ENCODE measurements at regions not wholly inside any gene's neighbourhood (a gene's known extent, or its start where the extent isn't known, plus 50 kb on each side); places are given as distances from the start of the nearest gene placed in this dataset.
"Not testable (repeated sequence)": the region's sequence is repeated elsewhere in the genome, so short reads cannot be mapped to it uniquely, and the experiment has no call there.

DNA sequence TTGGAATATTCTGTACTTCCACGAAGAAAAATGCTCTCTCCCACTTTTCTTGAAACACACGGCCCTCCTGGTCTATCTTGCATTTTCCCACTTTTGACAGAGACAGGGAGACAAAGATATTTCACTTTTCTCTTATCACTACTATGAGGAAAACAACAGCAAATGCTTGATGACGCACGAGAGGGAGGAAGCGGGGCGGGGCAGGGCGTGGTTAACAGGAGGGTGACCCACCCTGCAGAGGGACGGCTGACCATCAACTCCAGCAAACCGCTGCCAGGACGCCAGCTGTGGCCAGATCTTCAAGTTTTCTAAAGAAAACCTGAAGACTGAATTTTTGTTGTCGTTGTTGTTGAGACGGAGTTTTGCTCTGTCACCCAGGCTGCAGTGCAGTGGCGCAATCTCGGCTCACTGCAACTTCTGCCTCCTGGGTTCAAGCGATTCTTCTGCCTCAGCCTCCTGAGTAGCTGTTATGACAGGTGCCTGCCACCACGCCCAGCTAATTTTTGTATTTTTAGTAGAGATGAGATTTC is 63.8 kb downstream of the NSUN5 start:
- DNase-seq = not testable (repeated sequence)

DNA sequence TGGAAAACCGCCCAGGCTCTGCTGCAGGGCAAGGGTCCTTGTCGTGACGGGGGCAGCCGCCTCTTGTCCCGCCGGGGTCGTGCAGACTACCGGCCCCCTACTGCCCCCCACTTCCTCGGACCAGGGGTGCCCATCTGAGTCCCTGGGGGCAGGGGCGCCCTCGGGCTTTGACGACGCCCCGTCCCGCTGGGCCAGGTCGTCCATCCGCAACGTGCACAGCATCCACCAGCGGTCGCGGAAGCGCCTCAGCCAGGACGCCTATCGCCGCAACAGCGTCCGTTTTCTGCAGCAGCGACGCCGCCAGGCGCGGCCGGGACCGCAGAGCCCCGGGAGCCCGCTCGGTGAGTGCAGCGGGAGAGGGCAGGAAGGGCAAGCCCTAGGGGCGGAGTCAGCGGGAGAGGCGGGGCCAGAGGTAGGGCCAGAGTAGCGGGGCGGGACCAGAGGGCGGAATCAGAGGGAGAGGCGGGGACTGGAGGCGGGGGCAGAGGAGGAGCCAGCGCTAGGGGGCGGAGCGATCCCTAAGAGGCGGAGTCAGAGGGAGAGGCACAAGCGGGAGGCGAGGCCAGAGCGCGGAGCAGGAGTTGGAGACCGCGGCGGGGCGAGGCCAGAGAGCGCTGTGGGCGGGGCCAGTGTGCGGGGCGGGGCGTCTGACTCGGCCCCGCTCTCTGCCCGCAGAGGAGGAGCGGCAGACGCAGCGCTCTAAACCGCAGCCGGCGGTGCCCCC is 73.5 kb downstream of the NSUN5 start:
- DNase-seq = peak; percentile 89

DNA sequence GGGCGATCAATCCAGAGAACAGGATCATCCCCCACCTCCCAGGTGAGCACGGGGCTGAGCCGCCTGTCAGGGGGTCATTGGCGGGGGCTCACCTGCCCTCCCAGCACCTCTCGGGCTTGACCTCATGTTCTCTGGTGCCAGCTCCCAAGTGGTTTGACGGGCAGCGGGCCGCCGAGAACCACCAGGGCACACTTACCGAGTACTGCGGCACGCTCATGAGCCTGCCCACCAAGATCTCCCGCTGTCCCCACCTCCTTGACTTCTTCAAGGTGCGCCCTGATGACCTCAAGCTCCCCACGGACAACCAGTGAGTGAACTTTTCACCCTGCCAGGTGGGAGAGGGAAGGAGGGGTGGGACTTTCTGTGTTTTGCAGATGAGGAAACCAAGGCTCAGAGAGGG is 82.9 kb downstream of the NSUN5 start:
- DNase-seq = not testable (repeated sequence)

DNA sequence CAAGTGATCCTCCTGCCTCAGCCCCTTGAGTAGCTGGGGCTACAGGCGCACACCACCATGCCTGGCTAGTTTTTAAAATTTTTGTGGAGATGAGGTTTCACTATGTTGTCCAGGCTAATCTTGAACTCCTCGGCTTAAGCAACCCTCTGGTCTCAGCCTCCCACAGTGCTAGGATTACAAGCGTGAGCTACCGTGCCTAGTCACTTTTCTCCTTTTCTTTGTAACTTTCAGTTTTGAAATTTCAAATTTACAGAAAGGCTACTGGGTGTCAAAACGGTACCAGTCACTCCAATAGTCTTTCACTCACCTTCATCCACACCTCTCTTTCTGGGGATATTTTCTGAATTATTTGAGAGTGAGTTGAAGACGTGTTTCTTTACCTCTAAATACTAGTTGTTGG is 86.9 kb downstream of the NSUN5 start:
- DNase-seq = not testable (repeated sequence)

DNA sequence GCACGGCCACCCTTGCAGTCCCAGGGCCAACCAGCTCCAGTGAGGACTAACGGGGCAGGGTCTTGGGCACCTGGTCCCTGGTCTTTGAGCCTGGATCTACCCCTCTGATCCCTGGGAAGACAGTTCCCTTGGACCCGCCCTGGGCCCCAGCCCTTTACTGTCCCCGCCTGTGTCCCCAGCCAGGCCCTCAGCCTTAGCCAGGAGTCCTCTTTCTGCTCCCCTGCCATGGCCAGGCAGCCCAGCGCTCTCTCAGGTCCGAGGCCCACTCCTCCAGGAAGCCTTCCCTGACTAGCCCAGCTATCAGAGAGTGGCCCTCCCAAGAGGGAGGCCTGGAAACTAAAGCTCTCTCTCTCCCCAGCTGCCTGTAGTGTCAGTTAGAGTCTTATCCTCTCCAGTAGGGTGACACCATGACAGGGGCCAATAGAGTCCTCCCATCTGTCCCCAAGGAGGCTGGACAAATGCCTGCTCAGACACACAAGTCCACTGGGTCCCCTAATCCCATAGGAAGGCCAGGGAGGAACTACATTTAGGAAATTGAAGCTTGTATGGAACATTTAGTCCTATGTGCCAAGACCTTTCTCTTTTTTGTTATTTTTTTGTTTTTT is 87.8 kb downstream of the NSUN5 start:
- not testable (repeated sequence) for DNase-seq

DNA sequence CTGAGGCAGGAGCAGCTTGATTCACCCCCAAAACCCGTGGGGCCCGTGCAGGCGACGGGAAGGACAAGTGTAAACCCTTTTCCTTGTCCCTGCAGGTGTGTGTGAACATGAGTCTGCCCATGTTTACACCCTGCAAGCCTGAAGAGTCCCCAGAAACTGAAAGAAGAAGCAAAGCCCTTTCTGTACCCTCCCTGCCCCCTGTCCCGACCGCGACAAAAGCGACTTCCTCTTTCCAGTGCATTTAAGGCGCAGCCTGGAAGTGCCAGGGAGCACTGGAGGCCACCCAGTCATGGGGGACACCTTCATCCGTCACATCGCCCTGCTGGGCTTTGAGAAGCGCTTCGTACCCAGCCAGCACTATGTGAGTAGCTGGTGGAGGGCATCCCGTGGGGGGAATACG is 88.3 kb downstream of the NSUN5 start:
- DNase-seq = not testable (repeated sequence)

DNA sequence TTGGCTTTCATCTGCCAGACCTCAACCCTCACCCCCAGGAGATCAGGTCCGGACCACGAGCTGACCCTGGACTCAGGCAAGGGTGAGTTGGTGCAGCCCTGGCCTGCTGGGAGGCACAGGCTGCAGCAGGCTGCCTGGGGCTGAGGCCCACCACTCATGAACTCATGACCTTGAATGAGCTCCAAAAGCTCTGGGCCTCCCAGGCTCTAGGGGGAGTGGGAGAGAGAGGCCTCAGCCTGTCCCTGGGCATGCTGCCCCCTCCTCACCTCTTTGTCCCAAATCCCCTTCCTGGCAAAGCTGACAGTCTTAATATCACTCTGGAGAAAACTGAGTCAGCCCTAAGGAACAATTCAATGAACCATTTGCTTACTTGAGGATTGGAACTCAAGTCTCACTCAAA is 89.8 kb downstream of the NSUN5 start:
- not testable (repeated sequence) for DNase-seq

DNA sequence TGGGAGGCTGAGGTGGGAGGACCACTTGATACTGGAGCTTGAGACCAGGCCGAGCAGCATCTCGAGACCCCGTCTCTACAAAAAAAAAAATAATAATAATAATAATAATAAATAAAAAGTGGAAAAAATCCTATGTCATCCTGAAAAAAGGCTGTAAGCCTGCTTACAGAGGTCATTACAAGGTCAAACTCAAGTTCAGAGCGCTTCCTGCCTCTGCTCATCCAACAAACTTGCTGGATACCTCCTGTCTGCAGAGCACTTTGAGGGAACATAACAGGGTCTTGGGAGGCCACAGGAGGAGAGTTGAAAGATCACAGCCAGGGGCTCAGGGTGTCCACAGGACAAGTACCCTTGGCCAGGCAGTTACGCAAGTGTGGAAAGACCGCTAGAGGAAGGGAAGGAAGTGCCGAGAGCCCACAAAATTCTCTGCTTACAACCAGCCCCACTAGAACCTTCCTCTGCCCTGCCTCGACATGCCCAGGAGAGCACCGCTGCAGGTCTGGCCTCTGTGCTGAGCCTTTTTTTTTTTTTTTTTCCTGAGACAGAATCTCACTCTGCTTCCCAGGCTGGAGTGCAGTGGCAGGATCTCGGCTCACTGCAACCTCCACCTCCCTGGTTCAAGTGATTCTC is 92.5 kb downstream of the NSUN5 start:
- DNase-seq = not testable (repeated sequence)

DNA sequence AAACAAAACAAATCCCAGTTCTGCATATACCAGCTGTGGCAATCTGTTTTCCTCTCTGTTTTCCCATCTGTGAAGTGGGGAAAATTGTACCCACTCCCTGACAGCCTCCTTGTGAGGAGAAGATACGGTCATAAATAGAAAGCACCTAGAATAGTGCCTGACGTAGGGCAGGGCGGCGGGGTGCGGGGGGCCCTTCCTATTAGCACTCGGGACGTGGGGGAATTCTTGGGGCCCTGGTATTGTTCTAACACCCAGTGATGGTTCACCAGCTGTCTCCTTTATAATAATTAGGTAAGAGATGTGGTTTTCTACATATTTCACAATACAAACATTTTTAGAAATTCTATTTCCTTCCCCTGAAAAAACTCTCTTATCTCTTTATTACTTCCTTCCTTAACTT is 93.4 kb downstream of the NSUN5 start:
- DNase-seq = not testable (repeated sequence)

DNA sequence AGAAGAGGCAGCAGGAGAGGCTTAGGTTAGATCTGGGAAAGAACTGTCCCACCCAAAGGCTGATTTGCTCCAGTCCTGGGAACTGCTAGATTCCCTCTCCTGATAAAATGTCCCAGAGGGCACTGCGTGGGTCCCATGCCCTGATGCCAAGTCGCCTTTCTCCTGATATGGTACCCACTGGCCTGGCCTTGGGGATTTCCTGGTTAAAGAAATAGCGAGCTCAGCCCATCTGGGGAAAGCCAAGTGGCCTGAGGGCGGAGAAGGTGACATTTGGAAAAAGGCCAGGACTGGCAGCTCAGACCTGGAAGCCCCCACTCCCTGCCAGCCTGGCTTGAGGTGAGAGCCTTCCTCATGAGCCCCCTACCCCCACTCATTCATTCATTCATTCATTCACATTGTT is 94.2 kb downstream of the NSUN5 start:
- not testable (repeated sequence) for DNase-seq

DNA sequence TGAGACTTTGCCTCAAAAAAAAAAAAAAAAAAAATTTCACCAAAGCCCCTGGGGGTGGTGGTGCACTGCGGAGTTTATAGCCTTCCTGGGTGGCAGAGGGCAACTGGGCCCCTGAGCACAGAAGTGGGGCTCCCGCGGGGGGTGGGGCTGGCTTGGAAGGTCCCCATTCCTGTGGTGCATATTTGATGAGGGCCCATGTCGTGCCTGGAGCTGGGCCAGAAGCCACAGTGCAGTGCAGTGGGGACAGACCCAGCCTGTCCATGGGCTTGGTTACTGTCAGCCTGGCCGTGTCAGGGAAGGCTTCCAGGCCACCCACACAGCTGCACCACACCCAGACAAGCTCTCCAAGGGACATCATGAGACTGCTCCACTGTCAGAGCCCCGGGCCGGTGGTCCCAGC is 95.5 kb downstream of the NSUN5 start:
- DNase-seq = not testable (repeated sequence)

DNA sequence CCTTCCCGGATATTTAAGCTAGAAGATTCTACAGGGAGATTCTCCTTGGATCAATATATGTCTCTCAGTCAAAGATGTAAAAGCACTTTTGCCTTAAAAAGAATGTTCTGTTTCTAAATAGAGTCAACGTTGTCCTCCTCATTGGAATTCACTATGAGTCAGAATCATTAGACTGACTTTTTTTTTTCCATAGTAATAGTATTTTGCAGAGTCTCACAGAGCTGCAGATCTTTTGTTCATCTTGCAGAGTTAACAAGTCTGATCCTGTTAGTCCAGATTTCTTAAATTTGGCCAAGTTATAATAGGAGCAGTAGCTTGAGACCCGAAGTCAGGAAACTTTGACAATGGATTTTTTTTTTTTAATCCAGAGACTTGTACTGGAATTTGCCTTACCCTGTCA is 103.0 kb downstream of the NSUN5 start:
- not testable (repeated sequence) for DNase-seq

DNA sequence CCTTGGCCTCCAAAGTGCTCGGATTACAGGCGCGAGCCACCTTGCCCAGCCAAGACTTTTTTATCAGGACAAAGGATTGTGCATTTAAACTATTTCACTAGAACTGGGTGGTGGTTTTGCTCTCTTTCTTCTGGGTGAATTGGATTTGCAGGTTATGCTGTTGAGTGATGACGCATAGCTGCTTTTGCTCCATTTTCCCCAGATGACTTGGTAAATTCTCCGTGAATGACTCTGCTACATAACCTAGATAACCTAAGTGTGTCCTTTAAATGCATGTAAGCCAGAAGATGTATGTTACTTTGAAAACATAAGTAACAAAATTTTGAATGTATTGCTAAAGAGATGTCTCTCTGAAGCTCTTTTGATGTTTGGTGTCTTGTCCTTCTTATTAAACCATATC is 103.7 kb downstream of the NSUN5 start:
- DNase-seq = not testable (repeated sequence)

DNA sequence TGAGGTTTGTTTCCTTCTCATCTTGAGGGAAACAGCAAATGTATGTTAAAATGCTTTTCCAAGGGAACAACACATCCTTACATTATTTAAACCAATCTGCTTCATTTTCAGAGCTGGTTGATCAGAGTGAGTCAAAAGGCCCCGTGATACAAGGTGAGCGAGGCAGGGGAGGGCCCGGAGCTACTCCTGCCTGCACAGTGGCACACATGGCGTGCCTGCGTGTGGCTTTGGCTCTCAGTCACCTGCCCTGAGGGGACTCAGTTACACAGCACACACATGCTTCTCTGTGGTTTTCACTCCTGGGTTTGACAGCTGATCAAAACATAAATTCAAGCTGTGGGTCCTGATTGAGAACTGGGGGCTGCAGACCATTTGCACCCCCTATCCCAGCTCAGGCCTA is 105.3 kb downstream of the NSUN5 start:
- DNase-seq = not testable (repeated sequence)

DNA sequence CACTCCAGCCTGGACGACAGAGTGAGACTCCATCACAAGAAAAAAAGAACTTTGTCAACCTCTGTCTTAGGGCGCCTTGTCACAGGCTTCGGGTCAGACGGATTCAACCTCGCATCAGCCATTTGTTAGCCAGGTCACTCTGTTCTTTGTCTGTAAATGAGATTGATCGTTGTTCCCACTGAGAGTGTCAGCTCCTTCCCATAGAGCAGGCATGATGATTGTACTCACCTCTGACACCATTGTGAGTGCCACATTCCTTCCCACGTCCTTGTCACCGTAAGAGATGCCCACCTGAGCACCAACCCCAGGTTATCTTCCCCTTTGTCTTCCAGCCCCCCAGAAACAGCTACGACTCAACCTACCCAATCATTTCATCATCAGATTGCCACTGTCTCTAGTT is 107.4 kb downstream of the NSUN5 start:
- DNase-seq = not testable (repeated sequence)

DNA sequence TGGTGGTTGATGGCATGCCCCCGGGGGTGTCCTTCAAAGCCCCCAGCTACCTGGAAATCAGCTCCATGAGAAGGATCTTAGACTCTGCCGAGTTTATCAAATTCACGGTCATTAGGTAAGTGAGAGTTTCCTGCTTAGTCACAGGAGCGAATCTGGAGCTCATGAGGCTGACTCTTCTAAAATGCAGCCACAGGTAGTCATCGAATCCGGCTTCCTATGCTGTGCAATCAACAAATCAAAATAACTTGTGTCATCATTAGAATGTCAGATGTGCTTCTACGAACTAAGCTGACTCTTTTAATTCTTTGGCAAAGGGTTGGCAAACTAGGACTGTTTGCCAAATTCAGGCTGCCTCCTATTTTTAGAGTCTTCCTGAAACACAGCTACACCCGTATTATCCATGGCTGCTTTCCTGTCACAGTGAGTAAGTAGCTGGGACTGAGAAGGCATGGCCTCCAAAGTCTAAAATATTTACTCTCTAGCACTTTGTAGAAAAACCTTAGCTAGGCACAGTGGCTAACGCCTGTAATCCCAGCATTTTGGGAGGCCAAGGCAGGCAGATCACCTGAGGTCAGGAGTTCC is 108.0 kb downstream of the NSUN5 start:
- DNase-seq = not testable (repeated sequence)

DNA sequence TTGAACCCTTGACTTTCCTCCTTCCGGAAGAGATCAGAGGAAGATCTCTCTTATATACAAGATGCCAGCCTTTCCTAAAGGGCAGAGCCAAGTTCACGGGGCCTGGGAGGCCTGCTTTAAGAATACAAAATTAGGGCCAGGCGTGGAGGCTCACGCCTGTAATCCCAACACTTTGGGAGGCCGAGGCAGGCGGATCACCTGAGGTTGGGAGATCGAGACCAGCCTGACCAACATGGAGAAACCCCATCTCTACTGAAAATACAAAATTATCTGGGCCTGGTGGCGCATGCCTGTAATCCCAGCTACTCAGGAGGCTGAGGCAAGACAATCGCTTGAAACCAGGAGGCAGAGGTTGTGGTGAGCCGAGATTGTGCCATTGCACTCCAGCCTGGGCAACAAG is 108.2 kb upstream of the SPDYE9 start:
- DNase-seq = not testable (repeated sequence)

DNA sequence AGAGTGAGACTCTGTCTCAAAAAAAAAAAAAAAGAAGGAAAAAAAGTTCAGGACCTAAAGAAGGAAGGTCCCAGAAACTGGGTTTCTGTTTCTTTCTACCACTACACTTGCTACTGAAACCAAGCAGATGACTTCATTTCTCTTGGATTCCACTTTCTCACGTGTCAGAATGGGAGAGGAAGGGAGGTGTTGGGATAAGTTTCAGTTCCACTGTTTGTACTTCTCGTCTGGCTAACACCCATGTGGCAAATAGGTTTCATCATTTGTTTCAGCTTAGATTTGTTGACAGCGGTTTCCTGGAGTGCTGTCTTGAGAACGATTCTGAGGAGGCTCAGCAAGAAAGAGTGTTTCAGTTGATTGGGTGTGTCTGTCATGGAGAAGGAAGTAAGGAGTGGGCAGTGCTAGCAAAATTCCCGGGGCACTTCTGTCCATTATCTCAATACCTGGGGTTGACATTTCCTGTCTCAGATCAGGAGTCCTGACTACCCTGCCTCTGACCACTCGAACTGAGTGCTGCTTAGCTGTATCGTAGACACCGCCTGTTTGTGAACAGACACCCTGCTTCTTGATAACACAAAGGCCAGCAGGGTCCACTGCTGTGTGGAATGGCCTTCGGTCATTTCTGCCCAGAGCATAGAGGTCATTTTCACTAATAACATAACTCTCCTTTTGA is 104.8 kb upstream of the SPDYE9 start:
- not testable (repeated sequence) for DNase-seq

DNA sequence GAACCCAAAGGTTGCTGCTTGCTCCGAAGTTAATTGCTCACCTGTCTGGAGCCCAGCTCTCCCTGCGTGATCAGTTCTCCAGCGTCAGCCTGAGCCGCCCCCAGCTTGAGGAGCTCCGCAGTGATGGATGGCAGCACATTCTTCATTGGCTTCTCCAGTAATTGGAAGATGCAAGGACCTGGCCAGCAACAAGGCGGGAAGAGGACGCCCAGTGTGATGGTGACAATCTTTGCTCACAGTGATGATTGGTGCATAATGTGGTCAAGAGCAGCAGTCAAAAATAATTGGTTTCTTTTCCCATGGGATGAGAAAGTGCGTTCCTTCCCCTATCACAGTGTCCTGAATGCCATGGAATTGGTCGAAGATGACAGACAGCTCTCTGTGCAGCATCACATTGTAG is 102.4 kb upstream of the SPDYE9 start:
- DNase-seq = not testable (repeated sequence)

DNA sequence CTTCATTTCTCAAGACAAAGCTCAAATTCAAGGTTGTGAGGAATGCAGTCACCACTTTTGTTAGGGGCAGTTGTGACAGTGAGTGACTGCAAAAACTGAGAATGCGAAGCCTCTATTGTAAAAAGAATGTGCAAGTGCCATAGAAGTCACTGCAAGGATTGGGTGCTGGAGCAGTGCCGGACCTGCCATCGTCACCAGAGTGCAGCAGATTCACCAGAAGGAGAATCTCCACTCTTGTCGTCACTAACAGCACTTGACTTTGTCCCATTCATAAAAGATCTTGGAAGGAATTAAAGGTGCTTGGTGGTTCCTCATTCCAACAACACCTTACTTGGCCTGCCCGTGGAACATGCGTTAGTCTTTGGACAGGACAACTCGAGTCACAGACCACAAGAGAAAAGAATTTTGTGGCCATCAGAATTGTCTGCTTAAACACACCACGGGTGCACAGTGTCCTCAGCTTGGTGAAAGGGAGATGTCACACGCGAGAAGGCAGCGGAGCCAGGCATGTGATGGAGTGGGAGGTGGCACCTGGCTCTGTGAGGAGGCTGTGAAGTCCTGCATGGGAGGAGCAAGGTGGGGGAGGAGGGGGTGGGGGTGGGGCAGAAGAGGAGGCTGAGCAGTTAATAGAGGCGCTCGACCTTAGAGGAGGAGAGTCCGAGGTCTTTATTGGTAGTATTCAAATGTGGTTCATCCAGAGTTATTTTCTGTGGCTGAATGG is 100.9 kb upstream of the SPDYE9 start:
- not testable (repeated sequence) for DNase-seq

DNA sequence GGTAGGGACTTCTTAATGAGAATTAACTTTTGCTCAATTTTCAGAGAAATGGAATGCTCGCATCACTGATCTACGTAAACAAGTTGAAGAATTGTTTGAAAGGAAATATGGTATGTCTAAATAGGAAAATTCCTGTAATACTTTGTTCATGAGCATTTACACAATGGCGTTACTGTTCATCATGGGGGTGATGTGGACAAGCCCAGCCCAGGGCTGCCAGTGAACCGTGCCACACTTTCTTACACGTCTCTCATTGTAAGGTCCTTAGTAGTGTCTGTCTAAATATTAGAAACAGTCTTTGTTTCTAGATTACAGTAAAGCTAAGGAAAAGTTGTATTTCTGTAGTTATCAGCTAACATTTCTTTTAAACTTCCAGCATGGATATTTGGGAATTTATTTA is 91.0 kb upstream of the SPDYE9 start:
- DNase-seq = not testable (repeated sequence)

DNA sequence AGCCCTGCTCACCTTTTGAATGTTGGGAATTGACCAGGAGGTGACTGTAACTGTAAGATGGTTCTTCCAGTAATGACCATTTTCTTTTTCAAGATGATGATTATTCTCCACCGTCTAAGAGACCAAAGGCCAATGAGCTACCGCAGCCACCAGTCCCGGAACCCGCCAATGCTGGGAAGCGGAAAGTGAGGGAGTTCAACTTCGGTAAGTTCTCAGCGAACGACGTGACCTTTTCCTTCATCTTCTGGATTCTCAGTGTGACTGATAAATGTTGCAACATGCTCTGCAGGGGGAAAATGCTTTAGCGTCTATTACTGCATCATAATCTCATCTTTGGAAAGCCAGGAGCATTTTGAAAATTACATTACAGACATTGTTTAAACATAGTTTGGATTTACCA is 89.5 kb upstream of the SPDYE9 start:
- DNase-seq = not testable (repeated sequence)

Data from activated T-cell treated with anti-CD3 and anti-CD28 coated beads for 4 hours (primary cell).